Neuronal stem cell (in vitro differentiated cells): ENCODE measurements at regions not wholly inside any gene's neighbourhood (a gene's known extent, or its start where the extent isn't known, plus 50 kb on each side); places are given as distances from the start of the nearest gene placed in this dataset.
"Not testable (repeated sequence)": the region's sequence is repeated elsewhere in the genome, so short reads cannot be mapped to it uniquely, and the experiment has no call there.

ENCODE experiments used
- DNase-seq: peaks from one replicate; pipeline ENCODE4 v3.0.0-alpha.2; 2013; ENCODE audit warnings: low spot score
- H2AFZ ChIP-seq: one replicate; pipeline ENCODE4 v1.6.1; 2013; ENCODE audit warnings: mild to moderate bottlenecking, low read length, inconsistent platforms
- H2AK5ac ChIP-seq: 2 replicates; pipeline ENCODE4 v1.6.1; 2013; ENCODE audit warnings: low read depth, mild to moderate bottlenecking, inconsistent platforms, low read length, moderate library complexity, mixed read lengths
- H2BK120ac ChIP-seq: 2 replicates; pipeline ENCODE4 v1.6.1; 2013; ENCODE audit warnings: low read depth, mild to moderate bottlenecking, inconsistent platforms, low read length, moderate library complexity, mixed read lengths
- H2BK12ac ChIP-seq: one replicate; pipeline ENCODE4 v1.6.1; 2013; ENCODE audit warnings: low read length, inconsistent platforms
- H2BK15ac ChIP-seq: 2 replicates; pipeline ENCODE4 v1.6.1; 2013; ENCODE audit warnings: mild to moderate bottlenecking, low read length, inconsistent platforms, mixed read lengths
- H2BK5ac ChIP-seq: one replicate; pipeline ENCODE4 v1.6.1; 2013; ENCODE audit warnings: inconsistent platforms, mild to moderate bottlenecking, low read length, moderate library complexity
- H3K14ac ChIP-seq: one replicate; pipeline ENCODE4 v1.6.1; 2013; ENCODE audit warnings: low read length, inconsistent platforms
- H3K18ac ChIP-seq: 2 replicates; pipeline ENCODE4 v1.6.1; 2013; ENCODE audit warnings: low read length, inconsistent platforms
- H3K23ac ChIP-seq: 2 replicates; pipeline ENCODE4 v1.6.1; 2013; ENCODE audit warnings: low read depth, mild to moderate bottlenecking, mixed read lengths, low read length, inconsistent platforms; ENCODE audit not compliant: poor library complexity
- H3K27ac ChIP-seq: replicated peaks from 3 replicates; pipeline ENCODE4 v1.5.1; 2013; ENCODE audit warnings: low read length, inconsistent platforms
- H3K27me3 ChIP-seq, 3 experiments: 2 replicates each; pipeline ENCODE4 v1.6.1; 2013; ENCODE audit warnings: low read length in 3 of 3, mild to moderate bottlenecking in 2 of 3, inconsistent platforms in 1 of 3, low read depth in 1 of 3, mixed read lengths in 1 of 3, moderate library complexity in 1 of 3; ENCODE audit not compliant: control insufficient read depth in 3 of 3, insufficient read depth in 3 of 3
- H3K36me3 ChIP-seq, 2 donors: replicated peaks in 1 of 2; 2 replicates each; pipeline ENCODE4 v1.6.1; 2013; ENCODE audit warnings: low read length in 2 of 2; ENCODE audit not compliant: control insufficient read depth in 2 of 2, insufficient read depth in 2 of 2
- H3K4ac ChIP-seq: 2 replicates; pipeline ENCODE4 v1.6.1; 2013; ENCODE audit warnings: inconsistent platforms, mild to moderate bottlenecking, low read length, moderate library complexity
- H3K4me1 ChIP-seq, 2 donors: 1 replicate in 1 of 2; 2 replicates in 1 of 2; pipeline ENCODE4 v1.6.1; 2013; ENCODE audit warnings: low read length in 2 of 2, low read depth in 1 of 2; ENCODE audit not compliant: control insufficient read depth in 2 of 2, insufficient read depth in 1 of 2
- H3K4me2 ChIP-seq: one replicate; pipeline ENCODE4 v1.6.1; 2013; ENCODE audit warnings: mild to moderate bottlenecking, low read length, inconsistent platforms; ENCODE audit not compliant: insufficient read depth, poor library complexity, severe bottlenecking
- H3K4me3 ChIP-seq, 2 donors: 2 replicates each; pipeline ENCODE4 v1.5.1; 2013; ENCODE audit warnings: low read length in 2 of 2, mild to moderate bottlenecking in 2 of 2, inconsistent platforms in 1 of 2, moderate library complexity in 1 of 2
- H3K79me1 ChIP-seq: one replicate; pipeline ENCODE4 v1.6.1; 2013; ENCODE audit warnings: low read depth, mild to moderate bottlenecking, inconsistent platforms, low read length, moderate library complexity
- H3K9ac ChIP-seq: one replicate; pipeline ENCODE4 v1.6.1; 2013; ENCODE audit warnings: mild to moderate bottlenecking, low read depth, low read length, inconsistent platforms; ENCODE audit not compliant: poor library complexity
- H3K9me3 ChIP-seq, 2 donors: replicated peaks in 1 of 2; 2 replicates each; pipeline versions ENCODE3 to v1.6.1; 2013; ENCODE audit warnings: low read length in 2 of 2, mild to moderate bottlenecking in 2 of 2, inconsistent platforms in 1 of 2, low read depth in 1 of 2, mixed read lengths in 1 of 2, moderate library complexity in 1 of 2; ENCODE audit not compliant: control insufficient read depth in 2 of 2, insufficient read depth in 1 of 2
- H4K8ac ChIP-seq: one replicate; pipeline ENCODE4 v1.6.1; 2013; ENCODE audit warnings: low read depth, mild to moderate bottlenecking, inconsistent platforms, low read length, moderate library complexity
- H4K91ac ChIP-seq: one replicate; pipeline ENCODE4 v1.6.1; 2013; ENCODE audit warnings: low read length, low read depth, mild to moderate bottlenecking, inconsistent platforms; ENCODE audit not compliant: poor library complexity
- WGBS, 2 donors: extraction: QIAGEN DNeasy Blood & Tissue Kit; methylation state at CpG; one replicate each; pipeline ENCODE4 v1.1.7; 2013; ENCODE audit warnings: missing lambda C conversion rate in 2 of 2, mixed read lengths in 1 of 2; ENCODE audit not compliant: insufficient read length in 2 of 2, insufficient replicate concordance in 1 of 2; ENCODE audit errors: extremely low coverage in 2 of 2; 5-methylcytosine and 5-hydroxymethylcytosine counted together

GRCh38 chr18:30596635-30597034 is 445.9 kb downstream of the DSC3 start:
- Histone ChIP-seq H2BK12ac (no peak overlapping the region), H3K9ac (no peak overlapping the region), H3K4me2 (no peak overlapping the region), H3K27me3 (no peaks in the 10 kb centered on the region), H4K8ac (no peak overlapping the region), H3K27ac (no peak overlapping the region), H2AFZ (no peak overlapping the region), H2BK120ac (no peak overlapping the region), H2AK5ac (no peak overlapping the region), H3K79me1 (no peaks in the 10 kb centered on the region), H3K4me3 (no peak overlapping the region), H3K23ac (no peak overlapping the region), H4K91ac (no peak overlapping the region), H3K4me1 (peaks cover 0 to 7% of the 10 kb centered on the region in 2 donors), H3K14ac (no peak overlapping the region), H2BK15ac (no peak overlapping the region), H3K9me3 (no peaks in the 10 kb centered on the region), H3K4ac (no peak overlapping the region), H2BK5ac (no peak overlapping the region), H3K18ac (no peak overlapping the region), H3K36me3 (no peaks in the 10 kb centered on the region)
- DNase-seq: no peak

GRCh38 chr18:30595942-30596341 is 446.6 kb downstream of the DSC3 start:
- H2AK5ac ChIP-seq: no peak overlapping the region
- no peak overlapping the region for H3K27ac ChIP-seq
- H3K9ac ChIP-seq: no peak overlapping the region
- H2BK12ac ChIP-seq: no peak overlapping the region
- no peaks in the 10 kb centered on the region for H3K36me3 ChIP-seq
- no peak overlapping the region for H3K18ac ChIP-seq
- no peak overlapping the region for H3K4ac ChIP-seq
- H4K8ac ChIP-seq: no peak overlapping the region
- H2BK5ac ChIP-seq: no peak overlapping the region
- no peaks in the 10 kb centered on the region for H3K27me3 ChIP-seq
- no peak overlapping the region for H2BK15ac ChIP-seq
- no peak overlapping the region for H4K91ac ChIP-seq
- H3K9me3 ChIP-seq: no peaks in the 10 kb centered on the region
- H3K4me2 ChIP-seq: no peak overlapping the region
- H3K23ac ChIP-seq: no peak overlapping the region
- WGBS, 2 donors: no CpG with 5 or more reads among the region's 1 CpG
- H3K4me1 ChIP-seq: peaks cover 0 to 7% of the 10 kb centered on the region in 2 donors
- H3K4me3 ChIP-seq: no peak overlapping the region
- no peaks in the 10 kb centered on the region for H3K79me1 ChIP-seq
- no peak overlapping the region for H3K14ac ChIP-seq
- H2BK120ac ChIP-seq: no peak overlapping the region
- DNase-seq: peak; percentile 12
- no peak overlapping the region for H2AFZ ChIP-seq

GRCh38 chr18:30594911-30595310 is 447.6 kb downstream of the DSC3 start:
- H2BK15ac ChIP-seq, H3K27ac ChIP-seq, H2BK12ac ChIP-seq, H3K4me2 ChIP-seq, H2BK120ac ChIP-seq, H3K18ac ChIP-seq, H2BK5ac ChIP-seq, H3K9me3 ChIP-seq, H3K4me3 ChIP-seq, H3K14ac ChIP-seq, H4K91ac ChIP-seq, H3K27me3 ChIP-seq, H3K36me3 ChIP-seq, H3K9ac ChIP-seq, H3K4ac ChIP-seq, DNase-seq, H4K8ac ChIP-seq, H3K79me1 ChIP-seq, H3K4me1 ChIP-seq, H3K23ac ChIP-seq, H2AFZ ChIP-seq, H2AK5ac ChIP-seq: not testable (repeated sequence)
- WGBS, 2 donors: no CpG with 5 or more reads among the region's 18 CpGs

- Histone ChIP-seq H4K91ac (no peak overlapping the region), H3K4ac (no peak overlapping the region), H2BK120ac (no peak overlapping the region), H2BK15ac (no peak overlapping the region), H3K23ac (no peak overlapping the region), H2BK12ac (no peak overlapping the region), H3K27ac (no peak overlapping the region), H4K8ac (no peak overlapping the region), H3K14ac (no peak overlapping the region), H3K36me3 (no peaks in the 10 kb centered on the region), H2AFZ (no peak overlapping the region), H3K4me1 (peaks cover 0 to 7% of the 10 kb centered on the region in 2 donors), H2AK5ac (no peak overlapping the region), H2BK5ac (no peak overlapping the region), H3K18ac (no peak overlapping the region), H3K4me3 (no peak overlapping the region), H3K27me3 (no peaks in the 10 kb centered on the region), H3K79me1 (no peaks in the 10 kb centered on the region), H3K9me3 (no peaks in the 10 kb centered on the region), H3K4me2 (no peak overlapping the region), H3K9ac (no peak overlapping the region)
- DNase-seq: no peak
Observed at GRCh38 chr18:30591462-30591861, 451.1 kb downstream of the DSC3 start.
